HG02571 (cell line): ENCODE measurements at regions not wholly inside any gene's neighbourhood (a gene's known extent, or its start where the extent isn't known, plus 50 kb on each side); places are given as distances from the start of the nearest gene placed in this dataset.
"Not testable (repeated sequence)": the region's sequence is repeated elsewhere in the genome, so short reads cannot be mapped to it uniquely, and the experiment has no call there.

Experiments
- ATAC-seq: cut with Tn5 transposase; IDR thresholded peaks from one replicate; pipeline ENCODE4 v1.9.1; 2021; ENCODE audit warnings: mild to moderate bottlenecking, moderate library complexity; ENCODE audit not compliant: unreplicated experiment

- ATAC-seq, result no peak
Measured at GRCh38 chr9:15047028-15047551, 136.9 kb upstream of the FREM1 start.

- no peak for ATAC-seq
Measured at GRCh38 chr9:15033316-15033715, 123.1 kb upstream of the FREM1 start.

GRCh38 chr9:15032860-15033259 lies 122.6 kb upstream of the FREM1 start:
- ATAC-seq, result no peak

GRCh38 chr9:15021146-15021545 lies 110.9 kb upstream of the FREM1 start:
- no peak for ATAC-seq

- no peak for ATAC-seq
Measured at GRCh38 chr9:15018096-15018637, 107.9 kb upstream of the FREM1 start.

- no peak for ATAC-seq
Measured at GRCh38 chr9:15010581-15010980, 100.4 kb upstream of the FREM1 start.

GRCh38 chr9:15007698-15008097 lies 97.5 kb upstream of the FREM1 start:
- no peak for ATAC-seq

GRCh38 chr9:14994738-14995137 lies 84.5 kb upstream of the FREM1 start:
- no peak for ATAC-seq

- no peak for ATAC-seq
Measured at GRCh38 chr9:14993901-14994554, 83.8 kb upstream of the FREM1 start.

GRCh38 chr9:14993061-14993800 lies 83.0 kb upstream of the FREM1 start:
- ATAC-seq, result no peak

GRCh38 chr9:14992516-14992915 lies 82.3 kb upstream of the FREM1 start:
- no peak for ATAC-seq

GRCh38 chr9:14992081-14992480 lies 81.9 kb upstream of the FREM1 start:
- ATAC-seq, result no peak

- ATAC-seq, result not testable (repeated sequence)
Measured at GRCh38 chr9:14990647-14991046, 80.4 kb upstream of the FREM1 start.

GRCh38 chr9:14989811-14990210 lies 79.6 kb upstream of the FREM1 start:
- no peak for ATAC-seq

- not testable (repeated sequence) for ATAC-seq
Measured at GRCh38 chr9:14989336-14989735, 79.1 kb upstream of the FREM1 start.

GRCh38 chr9:14987858-14988257 lies 77.6 kb upstream of the FREM1 start:
- ATAC-seq, result no peak

GRCh38 chr9:14985419-14985818 lies 75.2 kb upstream of the FREM1 start:
- ATAC-seq, result no peak

GRCh38 chr9:14983599-14983998 lies 73.4 kb upstream of the FREM1 start:
- no peak for ATAC-seq

GRCh38 chr9:14981291-14981950 lies 71.2 kb upstream of the FREM1 start:
- no peak for ATAC-seq

- no peak for ATAC-seq
Measured at GRCh38 chr9:14978022-14979000, 68.1 kb upstream of the FREM1 start.
